ENCODE measurements at regions not wholly inside any gene's neighbourhood (a gene's known extent, or its start where the extent isn't known, plus 50 kb on each side); places are given as distances from the start of the nearest gene placed in this dataset.

- TF ChIP-seq CTCF (IDR thresholded peaks at IDR 0.05; ENCODE audit: low read length) (no peak), EZH2 (IDR thresholded peaks at IDR 0.05; ENCODE audit: borderline replicate concordance, low read length) (no peak)
Observed at GRCh38 chr2:150166313-150167051, 321.0 kb downstream of the RND3 start.
